DMS79 treated with DMSO at 0.1 percent for 48 hours (cell line): ENCODE measurements at regions not wholly inside any gene's neighbourhood (a gene's known extent, or its start where the extent isn't known, plus 50 kb on each side); places are given as distances from the start of the nearest gene placed in this dataset.
"Not testable (repeated sequence)": the region's sequence is repeated elsewhere in the genome, so short reads cannot be mapped to it uniquely, and the experiment has no call there.

Source experiments
- DNase-seq: peaks from one replicate; lab custom pipeline; 2025; lab: John Stamatoyannopoulos, UW

DNA sequence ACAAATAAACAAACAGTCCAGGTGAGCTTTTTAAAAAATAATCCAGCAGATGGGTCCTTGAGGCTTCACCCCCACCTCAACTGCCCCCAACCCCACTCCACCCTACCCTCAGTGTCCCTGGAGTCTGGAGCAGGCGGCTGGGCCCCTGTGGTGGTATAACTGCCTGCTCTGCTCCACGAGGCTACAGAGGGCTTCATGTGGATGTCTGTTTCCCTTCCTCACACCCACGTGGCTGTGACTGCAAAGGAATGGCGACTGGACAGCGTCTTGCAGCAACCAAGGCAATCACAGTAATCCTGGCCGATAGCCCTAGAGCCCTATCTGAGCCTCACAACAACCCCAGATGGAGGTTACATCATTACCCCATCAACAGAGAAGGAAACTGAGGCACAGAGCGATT is 76.5 kb downstream of the SLC2A10 start:
- no peak for DNase-seq

DNA sequence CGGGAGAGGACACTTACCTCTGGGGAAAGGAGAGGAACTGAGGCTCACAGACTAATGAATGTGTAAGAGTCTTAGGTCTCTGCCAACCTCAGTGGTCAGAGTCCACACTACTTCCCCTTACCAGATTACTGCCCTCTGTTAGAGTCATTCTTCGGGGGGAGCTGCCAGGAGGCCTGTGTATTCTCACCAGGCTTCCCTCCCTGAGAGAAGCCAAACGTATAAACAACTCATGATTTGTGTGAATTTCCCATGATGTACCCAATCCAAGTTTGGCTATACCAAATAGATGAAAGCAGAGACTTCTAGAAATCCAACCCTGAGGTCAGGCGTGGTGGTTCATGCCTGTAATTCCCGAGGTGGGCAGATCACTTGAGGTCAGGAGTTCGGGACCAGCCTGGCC is 77.1 kb downstream of the SLC2A10 start:
- no peak for DNase-seq

DNA sequence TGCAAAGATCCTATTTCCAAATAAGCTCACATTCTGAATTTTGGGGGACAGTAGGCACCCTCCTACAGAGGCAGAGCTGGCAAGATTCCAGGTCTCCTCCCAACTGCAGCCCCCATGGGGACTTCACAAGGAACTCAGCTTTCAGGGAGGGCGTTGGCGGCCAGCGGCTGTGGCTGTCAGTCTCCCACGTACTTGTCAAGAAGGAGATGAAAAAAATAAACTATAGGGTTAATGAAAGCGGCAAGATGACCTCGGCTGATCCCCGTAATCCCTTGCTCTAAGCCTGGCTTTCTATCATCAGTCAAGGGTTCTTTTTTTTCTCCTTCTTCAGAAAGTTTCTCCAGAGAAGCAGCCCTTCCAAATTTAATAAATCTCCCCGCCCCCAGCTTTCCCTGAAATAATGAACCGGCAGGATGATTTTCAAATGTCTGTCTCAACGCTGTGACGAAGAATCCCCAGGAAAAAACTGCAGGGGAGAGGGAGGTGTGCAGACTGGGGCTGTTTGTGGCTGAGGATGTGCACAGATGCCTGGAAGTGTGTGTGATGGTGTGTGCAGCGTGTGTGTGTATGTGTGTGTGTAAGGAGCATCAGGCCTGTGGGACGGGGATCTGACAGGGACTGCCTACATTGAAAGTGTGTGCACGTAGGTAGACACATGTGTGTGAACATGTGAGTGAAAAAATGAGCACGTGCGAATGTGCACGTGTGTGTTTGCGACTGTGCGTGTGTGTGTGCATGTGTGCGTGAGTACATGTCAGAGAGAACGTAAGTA is 78.7 kb downstream of the SLC2A10 start:
- no peak for DNase-seq

DNA sequence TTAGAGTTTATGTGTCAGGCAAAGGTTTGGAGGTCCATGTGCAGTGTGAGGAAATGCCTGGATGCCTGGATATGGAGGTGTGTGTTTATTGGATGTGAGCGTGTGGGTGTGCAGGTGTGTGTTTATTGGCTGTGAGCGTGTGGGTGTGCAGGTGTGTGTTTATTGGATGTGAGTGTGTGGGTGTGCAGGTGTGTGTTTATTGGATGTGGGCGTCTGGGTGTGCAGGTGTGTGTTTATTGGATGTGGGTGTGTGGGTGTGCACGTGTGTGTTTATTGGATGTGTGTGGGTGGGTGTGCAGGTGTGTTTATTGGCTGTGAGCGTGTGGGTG is 79.3 kb downstream of the SLC2A10 start:
- not testable (repeated sequence) for DNase-seq

DNA sequence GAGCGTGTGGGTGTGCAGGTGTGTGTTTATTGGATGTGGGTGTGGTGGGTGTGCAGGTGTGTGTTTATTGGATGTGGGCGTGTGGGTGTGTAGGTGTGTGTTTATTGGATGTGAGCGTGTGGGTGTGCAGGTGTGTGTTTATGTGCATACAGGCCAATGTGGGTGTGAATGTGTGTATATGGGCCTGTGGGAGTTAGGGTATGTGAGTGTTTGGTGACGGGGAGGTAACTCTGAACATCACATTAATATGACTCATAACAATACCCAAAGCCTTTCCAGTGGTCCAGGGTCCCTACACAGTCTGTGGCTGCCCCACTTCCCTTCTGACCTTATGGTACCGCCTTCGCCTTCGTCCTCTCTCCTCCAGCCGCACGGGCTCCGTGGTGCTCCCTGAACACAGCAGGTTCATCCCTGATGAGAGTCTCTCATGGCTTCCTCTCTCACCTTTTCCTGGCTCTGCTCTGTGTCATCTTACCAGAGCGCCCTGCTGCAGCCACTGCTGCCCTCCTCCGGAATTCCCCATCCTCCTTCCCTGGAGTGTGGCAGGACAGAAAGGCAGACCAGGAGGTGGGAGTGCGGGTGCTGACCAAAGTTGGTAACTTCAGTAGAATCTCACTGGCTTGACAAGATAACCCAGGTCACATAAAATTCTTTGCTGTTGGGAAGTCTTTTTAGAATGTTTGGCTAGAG is 80.0 kb downstream of the SLC2A10 start:
- no peak for DNase-seq

DNA sequence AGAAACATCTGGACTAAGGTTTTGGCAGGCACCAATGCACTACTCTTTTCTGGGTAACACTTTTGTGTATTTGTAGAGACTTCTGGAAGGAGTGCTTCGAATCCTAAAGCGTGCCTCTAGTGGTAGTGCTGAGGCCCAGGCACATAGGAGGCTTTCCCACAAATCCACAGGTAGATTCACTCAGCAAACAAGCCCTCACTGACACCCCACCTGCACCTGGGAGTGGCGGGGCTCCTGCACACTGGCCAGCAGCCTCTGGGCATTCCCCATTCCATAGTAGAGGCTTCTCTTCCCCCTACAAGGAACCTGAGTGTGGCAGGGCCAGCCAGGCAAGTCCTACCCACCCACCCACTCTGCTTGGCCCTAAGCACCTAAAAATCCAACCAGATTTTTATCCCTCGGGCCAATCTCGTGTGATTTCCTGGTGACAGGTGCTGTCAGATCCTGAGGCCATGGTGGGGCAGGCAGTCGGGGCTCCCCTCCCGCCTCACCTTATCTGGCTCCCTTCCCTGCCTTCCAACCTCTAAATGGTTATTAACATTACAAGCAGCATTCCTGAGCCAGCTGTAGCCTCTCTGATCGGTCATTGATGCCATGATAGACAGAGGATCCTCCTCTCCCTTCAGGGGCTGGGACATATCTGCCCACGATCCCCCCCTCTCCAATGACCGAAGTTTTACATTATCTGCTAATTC is 82.4 kb downstream of the SLC2A10 start:
- DNase-seq = no peak

DNA sequence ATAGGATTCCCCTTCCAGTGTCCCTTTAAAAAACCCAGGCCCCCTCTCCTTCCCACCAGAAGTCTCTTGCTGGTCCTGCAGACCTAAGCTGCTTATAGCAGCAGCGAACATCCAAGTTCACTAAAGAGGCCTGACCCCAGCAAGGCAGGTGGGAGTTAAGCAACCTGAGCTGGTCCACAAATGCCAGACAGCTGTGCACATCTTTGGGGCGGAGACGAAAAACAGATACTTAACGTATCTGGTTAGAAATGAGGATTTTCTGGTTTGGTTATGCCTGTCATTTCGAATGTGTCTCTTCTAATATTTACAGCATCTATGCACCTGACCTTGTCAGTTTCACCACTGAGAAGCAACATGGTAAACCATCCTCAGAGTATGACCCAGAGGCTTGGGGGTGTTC is 87.8 kb downstream of the SLC2A10 start:
- no peak for DNase-seq

DNA sequence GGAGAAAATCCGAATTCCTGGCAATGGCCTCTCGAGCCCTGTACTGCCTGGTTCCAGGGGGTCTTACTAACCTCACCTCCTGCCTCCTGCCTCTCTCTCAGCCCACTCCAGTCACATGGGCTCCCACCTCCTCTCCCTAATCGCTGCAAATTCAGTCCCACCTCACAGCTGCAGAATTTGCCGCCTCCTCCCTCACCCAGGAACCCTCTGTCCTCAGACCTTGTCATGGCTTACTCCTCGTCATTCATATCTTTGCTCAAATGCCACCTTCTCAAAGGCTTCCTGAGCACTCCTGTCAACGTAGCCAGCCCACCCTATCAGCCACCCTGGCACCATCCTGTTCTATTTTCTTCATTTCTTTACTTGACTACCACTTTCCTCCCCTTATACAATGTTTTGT is 89.0 kb downstream of the SLC2A10 start:
- DNase-seq = no peak

DNA sequence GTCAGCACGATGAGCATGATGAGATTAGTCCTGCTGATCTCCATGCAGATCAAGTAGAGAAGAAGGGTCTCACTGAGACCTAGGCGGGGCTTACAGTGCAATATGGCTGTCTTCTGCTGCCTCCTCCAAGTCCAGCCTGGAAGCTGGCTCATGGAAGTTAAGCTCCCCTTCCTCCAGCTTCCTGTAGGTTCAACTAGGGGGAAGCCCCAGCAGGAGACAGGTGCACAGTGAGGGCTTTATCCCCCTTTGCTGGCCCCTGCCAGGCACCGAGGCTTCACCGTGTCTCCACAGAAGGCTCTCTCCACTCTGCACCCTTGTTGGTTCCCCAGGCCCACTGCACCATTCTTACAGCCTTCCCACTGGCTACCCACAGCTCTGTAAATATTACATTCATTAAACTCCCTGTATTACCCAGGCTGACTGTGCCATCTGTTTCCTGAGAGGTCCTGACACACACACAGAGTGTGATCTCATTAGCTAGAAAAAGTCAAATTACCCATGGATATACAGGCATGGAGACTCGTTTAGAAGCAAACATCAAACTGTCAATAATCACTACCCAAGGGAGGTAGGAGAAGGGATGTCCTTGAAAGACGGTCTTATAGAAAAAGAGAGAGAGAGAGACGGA is 90.4 kb downstream of the SLC2A10 start:
- no peak for DNase-seq

DNA sequence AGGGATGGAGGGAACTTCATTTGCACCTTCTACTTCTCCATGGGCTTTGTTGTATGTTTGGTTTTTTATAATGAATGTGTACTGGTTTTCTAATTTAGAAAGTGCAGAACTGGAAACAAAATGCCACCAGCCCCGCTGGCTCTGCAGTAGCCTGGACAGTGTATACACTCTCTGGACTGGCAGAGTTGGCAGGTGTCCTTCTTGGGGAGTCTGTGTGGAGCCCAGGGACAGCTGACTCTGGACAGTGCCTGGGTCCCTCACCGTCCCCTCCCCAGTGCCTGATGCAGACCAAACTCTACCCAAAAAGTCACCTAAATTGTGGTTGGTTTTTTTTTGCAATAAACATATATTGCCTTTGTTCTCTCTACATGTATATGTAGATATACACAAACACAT is 91.0 kb downstream of the SLC2A10 start:
- DNase-seq = no peak

DNA sequence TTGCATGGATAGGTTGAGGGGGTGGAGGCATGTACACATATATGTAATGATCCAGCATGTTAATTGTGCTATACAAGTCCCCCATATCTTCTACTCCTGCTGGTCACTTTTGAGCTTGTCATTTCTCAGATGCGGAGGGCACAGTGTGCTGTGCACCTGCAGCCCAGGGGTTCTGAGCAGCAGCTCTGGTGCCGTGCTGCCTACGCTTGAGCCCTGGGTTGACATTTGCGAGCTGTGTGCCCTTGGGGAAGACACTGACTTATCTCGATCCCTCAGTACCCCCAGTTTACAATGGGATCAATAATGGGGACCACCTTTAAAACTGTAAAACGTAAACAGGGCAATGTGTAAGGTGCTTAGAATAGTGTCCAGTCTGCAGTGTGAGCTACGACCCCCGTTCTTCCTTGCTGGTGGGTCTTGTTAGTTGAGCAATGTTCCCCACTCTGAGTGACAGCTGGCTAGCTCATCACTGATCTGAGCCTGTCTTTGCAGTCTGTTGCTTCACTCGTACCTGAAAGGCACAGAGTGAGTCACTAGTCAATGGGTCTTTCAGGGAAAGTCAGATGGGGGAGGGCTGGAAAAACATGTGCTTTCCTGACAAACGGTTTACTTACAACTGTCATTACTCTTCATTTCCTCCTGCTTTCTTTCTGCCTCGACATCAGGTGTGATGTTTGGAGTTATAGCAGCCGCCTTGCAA is 91.7 kb downstream of the SLC2A10 start:
- no peak for DNase-seq

DNA sequence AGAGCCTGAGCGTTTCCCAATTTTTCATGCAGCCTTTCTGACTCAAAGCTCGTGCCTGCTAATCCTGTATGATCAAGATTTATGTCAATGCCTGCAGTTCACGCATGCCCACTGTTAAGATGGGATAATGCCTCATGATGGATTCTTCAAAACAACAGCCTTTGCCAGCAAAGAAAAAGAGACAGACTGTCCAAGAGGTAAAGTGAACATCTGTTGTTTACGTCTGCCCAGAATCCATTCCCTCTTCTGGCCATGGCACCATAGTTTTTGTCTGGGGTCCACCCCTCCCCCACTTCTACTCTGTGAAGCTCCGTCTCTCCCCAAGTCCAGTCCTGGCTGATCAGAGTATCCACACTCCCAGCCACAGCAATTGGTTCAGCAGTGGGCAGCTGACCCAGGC is 91.9 kb upstream of the EYA2 start:
- no peak for DNase-seq

DNA sequence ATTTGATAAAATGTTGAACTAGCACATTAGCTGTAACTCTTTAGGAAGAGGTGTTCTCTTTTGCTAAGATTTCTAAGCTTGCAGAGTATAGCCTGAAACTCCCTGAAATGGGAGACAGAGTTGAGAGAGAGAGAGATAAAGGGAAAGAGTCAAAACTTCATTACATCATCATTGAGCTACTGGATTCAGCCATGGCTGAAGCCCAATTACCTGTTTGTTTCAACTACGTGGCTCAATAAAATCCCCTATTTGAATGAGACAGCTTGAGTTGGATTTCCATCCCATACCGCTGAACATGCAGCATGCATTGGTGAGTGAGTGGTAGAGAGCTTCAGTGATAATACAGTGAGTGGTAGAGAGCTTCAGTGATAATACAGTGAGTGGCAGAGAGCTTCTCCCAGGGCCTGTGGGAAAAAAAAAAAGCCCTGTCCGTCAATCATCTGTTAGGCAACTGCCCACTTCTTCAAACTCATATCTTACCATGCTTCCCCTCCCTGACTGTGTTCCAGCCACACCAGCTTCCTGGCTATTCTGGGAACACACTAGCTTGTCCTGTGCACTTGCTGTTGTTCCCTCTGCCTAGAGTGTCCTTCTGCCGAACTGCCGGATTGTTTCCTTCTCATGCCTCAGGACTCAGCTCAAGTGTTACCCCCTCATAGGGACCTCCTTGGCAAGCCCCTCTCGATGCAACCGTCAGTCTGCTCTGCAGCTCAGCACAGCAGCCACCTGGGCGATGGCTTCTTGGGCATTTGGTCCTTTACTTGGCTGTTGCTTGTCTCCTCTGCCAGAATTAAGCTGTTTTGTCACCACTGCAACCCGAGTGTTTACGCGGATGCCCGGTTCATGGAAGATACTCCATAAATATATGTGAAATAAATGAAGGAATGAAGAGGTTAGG is 91.3 kb upstream of the EYA2 start:
- no peak for DNase-seq

DNA sequence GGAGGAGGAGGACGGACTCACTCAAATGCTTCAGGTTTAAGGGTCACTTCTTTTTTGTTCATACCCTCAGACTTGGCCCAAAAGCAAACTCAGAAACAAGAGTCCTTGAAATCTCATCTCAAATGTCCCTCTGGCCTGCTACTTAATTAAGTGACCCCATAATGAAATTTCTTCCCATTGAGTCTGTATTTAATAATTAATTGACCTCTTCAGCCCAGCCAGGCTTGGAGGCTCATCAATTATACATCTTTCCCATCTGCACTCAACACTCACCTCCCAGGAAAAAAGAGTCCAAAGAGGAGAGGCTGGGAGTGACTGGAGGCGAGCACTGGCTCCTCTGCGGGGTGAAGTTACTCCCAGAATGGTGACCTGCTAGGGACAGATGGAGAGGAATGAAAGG is 90.5 kb upstream of the EYA2 start:
- peak; percentile 34 for DNase-seq

DNA sequence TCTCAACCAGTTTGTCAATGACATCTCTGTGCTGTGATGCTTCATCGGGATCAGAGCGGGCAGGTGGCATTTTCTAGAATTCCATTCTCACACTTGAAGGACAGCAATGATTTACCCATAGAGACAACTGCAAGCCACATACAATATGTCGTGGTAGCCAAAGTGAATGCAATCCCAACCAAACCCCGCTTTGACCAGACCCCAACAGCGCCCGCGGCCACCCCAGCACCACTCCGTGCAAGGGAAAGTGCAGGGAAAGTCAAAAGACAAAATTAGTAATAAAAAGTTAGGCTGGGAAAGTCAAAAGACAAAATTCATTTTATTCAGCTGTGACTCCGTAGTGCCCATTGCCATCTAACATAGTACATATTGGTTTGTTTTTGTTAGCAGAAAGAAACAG is 88.8 kb upstream of the EYA2 start:
- DNase-seq = no peak

DNA sequence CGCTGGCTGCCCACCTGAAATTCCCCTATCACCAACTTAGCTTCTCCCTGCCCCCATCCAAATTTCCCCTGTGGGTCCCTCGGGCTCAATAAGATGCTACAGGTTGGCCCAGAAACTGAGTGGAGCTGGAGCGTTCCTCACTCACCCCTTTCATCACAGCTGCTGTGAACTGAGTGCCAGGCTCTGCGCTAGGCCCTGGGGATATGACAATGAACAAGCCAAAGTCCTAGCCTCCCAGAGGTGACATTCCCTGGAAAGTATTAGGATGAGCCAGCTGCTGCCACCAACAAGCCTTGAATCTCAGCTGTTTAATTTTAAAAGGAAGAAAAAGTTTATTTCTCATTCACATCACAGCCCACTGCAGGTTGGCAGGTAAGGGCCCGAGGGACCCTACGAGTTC is 86.6 kb upstream of the EYA2 start:
- no peak for DNase-seq

DNA sequence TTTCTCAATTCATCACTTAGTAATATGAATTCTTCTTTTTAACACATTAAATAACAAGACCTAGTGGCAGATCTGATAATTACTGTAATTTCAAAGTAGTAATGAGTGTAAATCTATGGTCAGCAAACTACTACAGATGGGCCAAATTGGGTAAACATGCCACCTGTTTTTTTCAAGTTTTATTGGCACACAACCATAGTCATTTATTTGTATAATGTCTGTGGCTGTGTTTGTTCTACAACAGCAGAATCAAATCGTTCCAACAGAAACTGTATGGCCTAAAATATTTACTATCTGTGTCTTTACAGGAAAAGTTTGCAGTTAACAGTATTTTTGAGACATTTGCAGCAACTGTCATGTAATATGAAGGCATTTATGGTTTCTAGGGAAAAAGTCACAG is 86.1 kb upstream of the EYA2 start:
- DNase-seq = no peak

DNA sequence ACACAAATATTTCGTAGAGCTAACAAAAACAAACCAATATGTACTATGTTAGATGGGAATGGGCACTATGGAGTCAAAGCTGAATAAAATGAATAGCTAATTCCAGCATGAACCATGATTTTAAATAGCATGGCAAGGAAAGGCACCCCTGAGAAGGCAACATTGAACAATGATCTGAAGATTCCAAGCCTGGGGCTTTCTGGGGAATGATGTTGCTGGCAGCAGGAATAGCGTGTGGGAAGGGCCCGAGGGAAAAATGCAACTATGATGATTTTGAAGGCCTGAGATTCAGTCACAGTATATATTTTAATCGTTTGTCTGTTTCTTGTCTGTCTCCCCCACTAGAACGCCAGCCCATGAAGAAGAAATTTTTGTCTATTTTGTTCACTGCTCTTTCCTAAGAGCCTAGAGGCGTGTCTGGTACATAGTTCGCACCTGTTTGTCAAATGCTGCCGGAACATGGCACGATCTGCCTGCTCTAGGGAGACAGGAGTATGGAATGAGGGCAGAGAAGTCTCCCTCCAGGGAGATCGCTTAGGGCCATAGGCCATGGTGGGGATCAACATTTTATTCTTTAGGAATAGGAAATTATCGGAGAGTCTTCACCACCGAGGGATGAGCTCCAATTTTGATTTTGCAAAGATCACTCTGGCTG is 84.8 kb upstream of the EYA2 start:
- no peak for DNase-seq

DNA sequence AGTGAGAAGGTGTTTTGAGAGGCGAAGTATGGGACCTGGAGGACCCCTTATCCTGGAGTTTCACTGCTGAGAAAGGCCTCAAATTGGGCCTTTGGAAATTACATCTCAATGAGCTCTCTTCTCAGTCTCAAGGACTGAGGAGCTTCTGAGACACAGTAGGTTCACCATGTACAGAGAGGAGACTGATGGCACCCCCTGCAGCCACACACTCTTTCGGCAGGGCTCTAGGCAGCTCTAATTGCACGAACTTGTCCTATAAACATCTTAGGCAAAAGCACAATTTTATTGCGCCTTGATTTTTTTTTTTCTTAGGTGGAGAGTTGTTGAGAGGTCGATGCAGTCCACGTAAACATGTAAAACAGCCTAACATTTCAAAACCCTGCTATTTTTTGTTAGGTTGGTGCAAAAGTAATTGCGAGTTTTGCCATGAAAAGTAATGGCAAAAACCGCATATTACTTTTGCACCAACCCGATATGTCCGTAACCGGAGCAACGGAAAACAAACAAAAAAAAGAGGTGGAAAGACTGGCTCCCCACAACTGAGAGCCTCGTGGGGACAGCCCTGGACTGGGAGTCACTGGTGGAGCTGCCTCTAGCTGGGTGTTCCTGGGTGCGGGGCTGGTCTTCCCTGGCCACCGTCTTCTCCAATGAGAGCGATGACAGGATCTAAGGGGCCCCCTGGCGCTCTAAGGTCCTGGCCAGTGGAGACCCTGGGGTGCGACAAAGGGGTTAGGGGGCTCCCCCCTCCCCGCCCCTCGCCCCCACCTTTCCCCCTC is 84.0 kb upstream of the EYA2 start:
- peak; percentile 41 for DNase-seq
